ENCODE measurements at regions not wholly inside any gene's neighbourhood (a gene's known extent, or its start where the extent isn't known, plus 50 kb on each side); places are given as distances from the start of the nearest gene placed in this dataset.

- TF ChIP-seq, protein P1, sequence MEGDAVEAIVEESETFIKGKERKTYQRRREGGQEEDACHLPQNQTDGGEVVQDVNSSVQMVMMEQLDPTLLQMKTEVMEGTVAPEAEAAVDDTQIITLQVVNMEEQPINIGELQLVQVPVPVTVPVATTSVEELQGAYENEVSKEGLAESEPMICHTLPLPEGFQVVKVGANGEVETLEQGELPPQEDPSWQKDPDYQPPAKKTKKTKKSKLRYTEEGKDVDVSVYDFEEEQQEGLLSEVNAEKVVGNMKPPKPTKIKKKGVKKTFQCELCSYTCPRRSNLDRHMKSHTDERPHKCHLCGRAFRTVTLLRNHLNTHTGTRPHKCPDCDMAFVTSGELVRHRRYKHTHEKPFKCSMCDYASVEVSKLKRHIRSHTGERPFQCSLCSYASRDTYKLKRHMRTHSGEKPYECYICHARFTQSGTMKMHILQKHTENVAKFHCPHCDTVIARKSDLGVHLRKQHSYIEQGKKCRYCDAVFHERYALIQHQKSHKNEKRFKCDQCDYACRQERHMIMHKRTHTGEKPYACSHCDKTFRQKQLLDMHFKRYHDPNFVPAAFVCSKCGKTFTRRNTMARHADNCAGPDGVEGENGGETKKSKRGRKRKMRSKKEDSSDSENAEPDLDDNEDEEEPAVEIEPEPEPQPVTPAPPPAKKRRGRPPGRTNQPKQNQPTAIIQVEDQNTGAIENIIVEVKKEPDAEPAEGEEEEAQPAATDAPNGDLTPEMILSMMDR (IDR thresholded peaks at IDR 0.05), result no peak
- no peak for TF ChIP-seq POLR2A (IDR thresholded peaks at IDR 0.05)
Measured at GRCh38 chr9:89958086-89958485, 353.3 kb downstream of the GADD45G start.

Measured in suprapubic skin (tissue), 3 donors.